IPS-18a (cell line): ENCODE measurements at regions not wholly inside any gene's neighbourhood (a gene's known extent, or its start where the extent isn't known, plus 50 kb on each side); places are given as distances from the start of the nearest gene placed in this dataset.

ENCODE experiments used
- H3K27ac ChIP-seq: one replicate; pipeline ENCODE4 v1.5.1; 2013; ENCODE audit warnings: low read length
- H3K27me3 ChIP-seq: one replicate; pipeline ENCODE4 v1.6.1; 2013; ENCODE audit warnings: mild to moderate bottlenecking, low read length; ENCODE audit not compliant: control insufficient read depth, insufficient read depth
- H3K36me3 ChIP-seq: one replicate; pipeline ENCODE4 v1.6.1; 2013; ENCODE audit warnings: low read depth, low read length; ENCODE audit not compliant: control insufficient read depth
- H3K4me1 ChIP-seq: one replicate; pipeline ENCODE4 v1.6.1; 2013; ENCODE audit warnings: low read depth, low read length; ENCODE audit not compliant: control insufficient read depth
- H3K4me3 ChIP-seq: one replicate; pipeline ENCODE4 v1.5.1; 2013; ENCODE audit warnings: low read length
- H3K9ac ChIP-seq: one replicate; pipeline ENCODE4 v1.6.1; 2013; ENCODE audit warnings: mild to moderate bottlenecking, low read length, moderate library complexity
- H3K9me3 ChIP-seq: one replicate; pipeline ENCODE4 v1.6.1; 2013; ENCODE audit warnings: low read depth, low read length; ENCODE audit not compliant: control insufficient read depth

GRCh38 chr2:82694431-82694830 lies 1764.6 kb downstream of the SUCLG1 start:
- H3K9me3 ChIP-seq: no peaks in the 10 kb centered on the region
- H3K4me3 ChIP-seq: no peak overlapping the region
- no peak overlapping the region for H3K27ac ChIP-seq
- no peaks in the 10 kb centered on the region for H3K4me1 ChIP-seq
- H3K36me3 ChIP-seq: no peaks in the 10 kb centered on the region
- H3K9ac ChIP-seq: no peak overlapping the region
- H3K27me3 ChIP-seq: no peaks in the 10 kb centered on the region

- Histone ChIP-seq H3K4me1 (no peaks in the 10 kb centered on the region), H3K4me3 (no peak overlapping the region), H3K27ac (no peak overlapping the region), H3K9ac (no peak overlapping the region), H3K36me3 (no peaks in the 10 kb centered on the region), H3K27me3 (no peaks in the 10 kb centered on the region), H3K9me3 (no peaks in the 10 kb centered on the region)
Observed at GRCh38 chr2:82690757-82691411, 1768.2 kb downstream of the SUCLG1 start.

- H3K36me3 ChIP-seq: no peaks in the 10 kb centered on the region
- no peaks in the 10 kb centered on the region for H3K4me1 ChIP-seq
- no peak overlapping the region for H3K4me3 ChIP-seq
- H3K27ac ChIP-seq: no peak overlapping the region
- no peaks in the 10 kb centered on the region for H3K9me3 ChIP-seq
- no peaks in the 10 kb centered on the region for H3K27me3 ChIP-seq
- no peak overlapping the region for H3K9ac ChIP-seq
Observed at GRCh38 chr2:82675186-82675585, 1783.9 kb downstream of the SUCLG1 start.

- no peak overlapping the region for H3K4me3 ChIP-seq
- no peak overlapping the region for H3K27ac ChIP-seq
- H3K9me3 ChIP-seq: no peaks in the 10 kb centered on the region
- no peaks in the 10 kb centered on the region for H3K36me3 ChIP-seq
- H3K9ac ChIP-seq: no peak overlapping the region
- H3K4me1 ChIP-seq: no peaks in the 10 kb centered on the region
- H3K27me3 ChIP-seq: no peaks in the 10 kb centered on the region
Observed at GRCh38 chr2:82674652-82675051, 1784.4 kb downstream of the SUCLG1 start.

GRCh38 chr2:82667491-82667890 lies 1791.6 kb downstream of the SUCLG1 start:
- no peak overlapping the region for H3K4me3 ChIP-seq
- no peak overlapping the region for H3K27ac ChIP-seq
- H3K9ac ChIP-seq: no peak overlapping the region
- no peaks in the 10 kb centered on the region for H3K36me3 ChIP-seq
- no peaks in the 10 kb centered on the region for H3K27me3 ChIP-seq
- no peaks in the 10 kb centered on the region for H3K4me1 ChIP-seq
- no peaks in the 10 kb centered on the region for H3K9me3 ChIP-seq

- Histone ChIP-seq H3K9me3 (no peaks in the 10 kb centered on the region), H3K36me3 (no peaks in the 10 kb centered on the region), H3K9ac (no peak overlapping the region), H3K27ac (no peak overlapping the region), H3K4me1 (no peaks in the 10 kb centered on the region), H3K27me3 (no peaks in the 10 kb centered on the region), H3K4me3 (no peak overlapping the region)
Observed at GRCh38 chr2:82665691-82666090, 1793.4 kb downstream of the SUCLG1 start.

GRCh38 chr2:82657106-82657505 lies 1802.0 kb downstream of the SUCLG1 start:
- no peak overlapping the region for H3K9ac ChIP-seq
- no peaks in the 10 kb centered on the region for H3K27me3 ChIP-seq
- H3K4me1 ChIP-seq: no peaks in the 10 kb centered on the region
- no peak overlapping the region for H3K4me3 ChIP-seq
- no peaks in the 10 kb centered on the region for H3K36me3 ChIP-seq
- H3K27ac ChIP-seq: no peak overlapping the region
- no peaks in the 10 kb centered on the region for H3K9me3 ChIP-seq

GRCh38 chr2:82656420-82656819 lies 1802.7 kb downstream of the SUCLG1 start:
- no peak overlapping the region for H3K9ac ChIP-seq
- H3K27me3 ChIP-seq: no peaks in the 10 kb centered on the region
- no peak overlapping the region for H3K27ac ChIP-seq
- no peaks in the 10 kb centered on the region for H3K36me3 ChIP-seq
- H3K9me3 ChIP-seq: no peaks in the 10 kb centered on the region
- H3K4me1 ChIP-seq: no peaks in the 10 kb centered on the region
- no peak overlapping the region for H3K4me3 ChIP-seq

- Histone ChIP-seq H3K36me3 (no peaks in the 10 kb centered on the region), H3K27me3 (no peaks in the 10 kb centered on the region), H3K4me1 (no peaks in the 10 kb centered on the region), H3K9ac (no peak overlapping the region), H3K27ac (no peak overlapping the region), H3K9me3 (no peaks in the 10 kb centered on the region), H3K4me3 (no peak overlapping the region)
Observed at GRCh38 chr2:82652117-82652516, 1807.0 kb downstream of the SUCLG1 start.

GRCh38 chr2:82650038-82650437 lies 1809.0 kb downstream of the SUCLG1 start:
- Histone ChIP-seq H3K27ac (no peak overlapping the region), H3K9me3 (no peaks in the 10 kb centered on the region), H3K36me3 (no peaks in the 10 kb centered on the region)

GRCh38 chr2:82641598-82642180 lies 1817.4 kb downstream of the SUCLG1 start:
- Histone ChIP-seq H3K9ac (no peak overlapping the region), H3K4me3 (no peak overlapping the region), H3K27ac (no peak overlapping the region), H3K9me3 (peaks cover 10% of the 10 kb centered on the region), H3K4me1 (no peaks in the 10 kb centered on the region), H3K27me3 (no peaks in the 10 kb centered on the region), H3K36me3 (no peaks in the 10 kb centered on the region)

More at GRCh38 chr2:82650038-82650437, 1809.0 kb downstream of the SUCLG1 start:
- no peaks in the 10 kb centered on the region for H3K4me1 ChIP-seq
- no peak overlapping the region for H3K4me3 ChIP-seq
- no peaks in the 10 kb centered on the region for H3K27me3 ChIP-seq
- H3K9ac ChIP-seq: no peak overlapping the region

GRCh38 chr2:82636402-82637020 lies 1822.6 kb downstream of the SUCLG1 start:
- no peak overlapping the region for H3K9ac ChIP-seq
- H3K36me3 ChIP-seq: no peaks in the 10 kb centered on the region
- H3K4me3 ChIP-seq: no peak overlapping the region
- H3K27ac ChIP-seq: no peak overlapping the region
- peaks cover 10% of the 10 kb centered on the region for H3K9me3 ChIP-seq
- H3K4me1 ChIP-seq: no peaks in the 10 kb centered on the region
- no peaks in the 10 kb centered on the region for H3K27me3 ChIP-seq
